Sigmoid colon (tissue), 4 donors: ENCODE measurements at regions not wholly inside any gene's neighbourhood (a gene's known extent, or its start where the extent isn't known, plus 50 kb on each side); places are given as distances from the start of the nearest gene placed in this dataset.

Source experiments
- EP300 ChIP-seq, 4 donors: sonication (generic); formaldehyde crosslinking; IDR thresholded peaks; one replicate each; pipeline ENCODE4 v1.6.1; 2017; ENCODE audit warnings: antibody characterized with exemption in 4 of 4
- POLR2A ChIP-seq, 2 donors: fragments of 450-650 bp; IDR thresholded peaks; one replicate each; pipeline ENCODE4 v1.6.1; 2016; ENCODE audit warnings: antibody characterized with exemption in 2 of 2, mild to moderate bottlenecking in 2 of 2, moderate library complexity in 2 of 2
- POLR2AphosphoS5 ChIP-seq, 4 donors: sonication (generic); formaldehyde crosslinking; IDR thresholded peaks; one replicate each; pipeline ENCODE4 v1.6.1; 2017; ENCODE audit warnings: antibody characterized with exemption in 4 of 4
- TF ChIP-seq, protein P1 (sequence below), 4 experiments: fragments of 450-650 bp in 3 of 4; fragments of 200-600 bp in 1 of 4; IDR thresholded peaks; one replicate each; pipeline ENCODE4 v1.5.1; 2016 to 2019; ENCODE audit warnings: antibody characterized with exemption in 4 of 4, mild to moderate bottlenecking in 3 of 4, moderate library complexity in 2 of 4

DNA sequence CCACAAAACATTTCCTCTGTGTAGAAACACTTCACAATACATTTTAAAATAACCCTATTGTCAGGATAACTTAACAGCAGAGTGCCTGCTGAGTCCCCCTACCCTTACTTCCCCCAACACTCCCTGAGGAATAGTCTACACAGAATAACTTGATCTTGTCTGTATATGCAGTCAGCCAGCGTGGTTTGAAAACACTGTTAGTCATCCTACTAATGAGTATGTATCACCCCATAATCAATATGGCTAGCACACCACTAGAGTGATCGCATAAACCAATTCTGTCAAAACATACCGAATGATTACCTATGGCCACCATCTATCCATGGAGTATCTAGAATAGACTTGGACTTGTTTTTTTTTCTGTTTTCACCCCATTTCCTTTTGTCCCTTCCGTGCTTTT is 152.7 kb upstream of the NECTIN3 start:
- TF ChIP-seq, protein P1, sequence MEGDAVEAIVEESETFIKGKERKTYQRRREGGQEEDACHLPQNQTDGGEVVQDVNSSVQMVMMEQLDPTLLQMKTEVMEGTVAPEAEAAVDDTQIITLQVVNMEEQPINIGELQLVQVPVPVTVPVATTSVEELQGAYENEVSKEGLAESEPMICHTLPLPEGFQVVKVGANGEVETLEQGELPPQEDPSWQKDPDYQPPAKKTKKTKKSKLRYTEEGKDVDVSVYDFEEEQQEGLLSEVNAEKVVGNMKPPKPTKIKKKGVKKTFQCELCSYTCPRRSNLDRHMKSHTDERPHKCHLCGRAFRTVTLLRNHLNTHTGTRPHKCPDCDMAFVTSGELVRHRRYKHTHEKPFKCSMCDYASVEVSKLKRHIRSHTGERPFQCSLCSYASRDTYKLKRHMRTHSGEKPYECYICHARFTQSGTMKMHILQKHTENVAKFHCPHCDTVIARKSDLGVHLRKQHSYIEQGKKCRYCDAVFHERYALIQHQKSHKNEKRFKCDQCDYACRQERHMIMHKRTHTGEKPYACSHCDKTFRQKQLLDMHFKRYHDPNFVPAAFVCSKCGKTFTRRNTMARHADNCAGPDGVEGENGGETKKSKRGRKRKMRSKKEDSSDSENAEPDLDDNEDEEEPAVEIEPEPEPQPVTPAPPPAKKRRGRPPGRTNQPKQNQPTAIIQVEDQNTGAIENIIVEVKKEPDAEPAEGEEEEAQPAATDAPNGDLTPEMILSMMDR (IDR thresholded peaks at IDR 0.05), result no peak
- TF ChIP-seq POLR2A (IDR thresholded peaks at IDR 0.05), result no peak
- TF ChIP-seq EP300 (IDR thresholded peaks at IDR 0.05), result no peak
- no peak for TF ChIP-seq POLR2AphosphoS5 (IDR thresholded peaks at IDR 0.05)
